Parathyroid adenoma (tissue), 2 donors: ENCODE measurements at regions not wholly inside any gene's neighbourhood (a gene's known extent, or its start where the extent isn't known, plus 50 kb on each side); places are given as distances from the start of the nearest gene placed in this dataset.
A peak's percentile ranks its signal among the peaks of the same experiment; 100 is the strongest.

Experiments used
- H2AFZ ChIP-seq: fragments of 300-600 bp; sonication (generic); one replicate; pipeline ENCODE4 v1.7.0; 2017; ENCODE audit warnings: antibody characterized with exemption, mild to moderate bottlenecking
- H3K27ac ChIP-seq: fragments of 300-600 bp; sonication (generic); one replicate; pipeline ENCODE4 v1.7.0; 2017
- H3K27me3 ChIP-seq: fragments of 300-600 bp; sonication (generic); one replicate; pipeline ENCODE4 v1.7.0; 2017; ENCODE audit warnings: low read length; ENCODE audit not compliant: control insufficient read depth, insufficient read depth
- H3K36me3 ChIP-seq: fragments of 300-600 bp; sonication (generic); one replicate; pipeline ENCODE4 v1.7.0; 2017; ENCODE audit warnings: low read length; ENCODE audit not compliant: control insufficient read depth, insufficient read depth
- H3K4me1 ChIP-seq: fragments of 300-600 bp; sonication (generic); one replicate; pipeline ENCODE4 v1.7.0; 2017; ENCODE audit warnings: control low read depth
- H3K4me2 ChIP-seq: fragments of 300-600 bp; sonication (generic); one replicate; pipeline ENCODE4 v1.7.0; 2017; ENCODE audit warnings: low read length
- H3K4me3 ChIP-seq: fragments of 300-600 bp; sonication (generic); one replicate; pipeline ENCODE4 v1.7.0; 2017; ENCODE audit warnings: low read depth, low read length
- H3K79me2 ChIP-seq: fragments of 300-600 bp; sonication (generic); one replicate; pipeline ENCODE4 v1.7.0; 2017; ENCODE audit warnings: control low read depth
- H3K9ac ChIP-seq: fragments of 300-600 bp; sonication (generic); one replicate; pipeline ENCODE4 v1.7.0; 2017; ENCODE audit warnings: mild to moderate bottlenecking
- H3K9me3 ChIP-seq: fragments of 300-600 bp; sonication (generic); one replicate; pipeline ENCODE4 v1.7.0; 2017; ENCODE audit warnings: low read length; ENCODE audit not compliant: control insufficient read depth
- CTCF ChIP-seq: fragments of 300-600 bp; sonication (generic); IDR thresholded peaks from one replicate; pipeline ENCODE4 v1.7.0; 2017; ENCODE audit warnings: antibody characterized with exemption, mild to moderate bottlenecking
- donor health status: primary hyperparathyroidism.

GRCh38 chr18:22345718-22346117, 72.0 kb downstream of the CTAGE1 start:
- H3K27me3 ChIP-seq, result no peaks in the 10 kb centered on the region
- peaks cover 3% of the 10 kb centered on the region for H3K4me1 ChIP-seq
- no peaks in the 10 kb centered on the region for H3K9me3 ChIP-seq
- no peak for TF ChIP-seq CTCF
- H2AFZ ChIP-seq, result no peak overlapping the region
- no peak overlapping the region for H3K4me2 ChIP-seq
- H3K79me2 ChIP-seq, result no peaks in the 10 kb centered on the region
- H3K4me3 ChIP-seq, result no peak overlapping the region
- H3K27ac ChIP-seq, result peak overlapping the region; percentile 24
- no peak overlapping the region for H3K9ac ChIP-seq
- H3K36me3 ChIP-seq, result no peaks in the 10 kb centered on the region

- no peaks in the 10 kb centered on the region for H3K9me3 ChIP-seq
- H3K4me2 ChIP-seq, result no peak overlapping the region
- H3K36me3 ChIP-seq, result no peaks in the 10 kb centered on the region
- H2AFZ ChIP-seq, result no peak overlapping the region
- H3K4me3 ChIP-seq, result no peak overlapping the region
- no peaks in the 10 kb centered on the region for H3K79me2 ChIP-seq
- H3K4me1 ChIP-seq, result peaks cover 3% of the 10 kb centered on the region
- H3K27me3 ChIP-seq, result no peaks in the 10 kb centered on the region
- TF ChIP-seq CTCF, result no peak
- H3K9ac ChIP-seq, result no peak overlapping the region
- H3K27ac ChIP-seq, result no peak overlapping the region
Observed at GRCh38 chr18:22344908-22345670, 72.6 kb downstream of the CTAGE1 start.

GRCh38 chr18:22344445-22344844, 73.3 kb downstream of the CTAGE1 start:
- no peak overlapping the region for H3K27ac ChIP-seq
- peaks cover 3% of the 10 kb centered on the region for H3K4me1 ChIP-seq

GRCh38 chr18:22343613-22344012, 74.1 kb downstream of the CTAGE1 start:
- Histone ChIP-seq H3K9ac (no peak overlapping the region), H3K4me1 (peaks cover 3% of the 10 kb centered on the region), H3K79me2 (no peaks in the 10 kb centered on the region), H3K27me3 (no peaks in the 10 kb centered on the region), H3K4me3 (no peak overlapping the region), H3K9me3 (no peaks in the 10 kb centered on the region), H3K27ac (no peak overlapping the region), H3K4me2 (no peak overlapping the region), H3K36me3 (no peaks in the 10 kb centered on the region), H2AFZ (no peak overlapping the region)
- TF ChIP-seq CTCF, result no peak

More at GRCh38 chr18:22344445-22344844, 73.3 kb downstream of the CTAGE1 start:
- H3K9ac ChIP-seq, result no peak overlapping the region
- H3K4me2 ChIP-seq, result no peak overlapping the region
- H3K36me3 ChIP-seq, result no peaks in the 10 kb centered on the region
- no peak overlapping the region for H3K4me3 ChIP-seq
- H3K9me3 ChIP-seq, result no peaks in the 10 kb centered on the region
- H3K79me2 ChIP-seq, result no peaks in the 10 kb centered on the region
- H3K27me3 ChIP-seq, result no peaks in the 10 kb centered on the region
- TF ChIP-seq CTCF, result no peak
- H2AFZ ChIP-seq, result no peak overlapping the region

GRCh38 chr18:22342625-22343024, 75.1 kb downstream of the CTAGE1 start:
- Histone ChIP-seq H3K4me2 (no peak overlapping the region), H3K4me3 (no peak overlapping the region), H3K36me3 (no peaks in the 10 kb centered on the region), H3K27ac (no peak overlapping the region), H3K9me3 (no peaks in the 10 kb centered on the region), H2AFZ (no peak overlapping the region), H3K27me3 (no peaks in the 10 kb centered on the region), H3K79me2 (no peaks in the 10 kb centered on the region), H3K9ac (no peak overlapping the region), H3K4me1 (no peaks in the 10 kb centered on the region)
- no peak for TF ChIP-seq CTCF
